Panc1 (cell line): ENCODE measurements at regions not wholly inside any gene's neighbourhood (a gene's known extent, or its start where the extent isn't known, plus 50 kb on each side); places are given as distances from the start of the nearest gene placed in this dataset.

ENCODE experiments used
- ATAC-seq: fragments of 200-7000 bp; cut with Tn5 transposase; 2 replicates; pipeline ENCODE4 v1.9.1; 2020; ENCODE audit warnings: mild to moderate bottlenecking, moderate library complexity
- BruUV-seq: library from RNA; stranded (reverse); fragments of 400-500 nt; replicated peaks from 2 replicates; lab custom pipeline; 2021; lab: Mats Ljungman, UMichigan
- CTCF ChIA-PET: fragments of 300-600 bp; sonication (Branson Sonifier 250); formaldehyde crosslinking; loops from one replicate; lab custom pipeline; 2022; ENCODE audit warnings: antibody characterized with exemption; lab: Charles Lee
- POLR2A ChIA-PET: fragments of 300-600 bp; sonication (Branson Sonifier 250); formaldehyde crosslinking; loops from one replicate; lab custom pipeline; 2022; ENCODE audit warnings: antibody characterized with exemption; lab: Charles Lee
- DNase-seq: peaks from one replicate; pipeline ENCODE4 v3.0.0-alpha.2; 2010; ENCODE audit warnings: low read depth, low spot score
- H3K27ac ChIP-seq: 2 replicates; pipeline ENCODE4 v1.5.1; 2011; ENCODE audit warnings: mild to moderate bottlenecking, low read length, inconsistent platforms
- H3K27me3 ChIP-seq: fragments of 200-500 bp; sonication (Bioruptor generic); 2 replicates; pipeline ENCODE4 v1.6.0; 2014; ENCODE audit warnings: low read length, inconsistent platforms; ENCODE audit not compliant: control insufficient read depth, insufficient read depth
- H3K36me3 ChIP-seq: fragments of 200-500 bp; sonication (Bioruptor generic); 2 replicates; pipeline ENCODE4 v1.5.1; 2014; ENCODE audit warnings: inconsistent platforms, mild to moderate bottlenecking, low read length, moderate library complexity; ENCODE audit not compliant: control insufficient read depth, insufficient read depth
- H3K4me1 ChIP-seq: 2 replicates; pipeline ENCODE4 v1.5.1; 2011; ENCODE audit warnings: inconsistent platforms, mild to moderate bottlenecking, low read length, moderate library complexity; ENCODE audit not compliant: control insufficient read depth, insufficient read depth
- H3K4me3 ChIP-seq, 2 experiments: 2 replicates each; pipeline ENCODE4 v1.5.1; 2011 to 2012; ENCODE audit warnings: low read depth in 2 of 2, low read length in 2 of 2, mild to moderate bottlenecking in 2 of 2, inconsistent platforms in 1 of 2, moderate library complexity in 1 of 2
- H3K9me3 ChIP-seq: fragments of 200-500 bp; sonication (Bioruptor generic); 2 replicates; pipeline ENCODE4 v1.5.1; 2014; ENCODE audit warnings: low read depth, mild to moderate bottlenecking, inconsistent platforms, low read length, moderate library complexity; ENCODE audit not compliant: control insufficient read depth, insufficient read depth
- CTCF ChIP-seq: fragments of 450-650 bp; IDR thresholded peaks from 2 replicates; pipeline ENCODE4 v1.5.1; 2017; ENCODE audit warnings: mild to moderate bottlenecking
- POLR2AphosphoS5 ChIP-seq: IDR thresholded peaks from 2 replicates; pipeline ENCODE4 v1.6.1; 2012; ENCODE audit warnings: mild to moderate bottlenecking, low read depth, low read length, moderate library complexity
- REST ChIP-seq, 2 experiments: IDR thresholded peaks; 2 replicates each; pipeline ENCODE4 v1.6.1; 2011 to 2012; ENCODE audit warnings: low read depth in 2 of 2, control low read depth in 1 of 2, low read length in 1 of 2, mild to moderate bottlenecking in 1 of 2, moderate library complexity in 1 of 2; ENCODE audit not compliant: insufficient read depth in 1 of 2
- SIN3A ChIP-seq: IDR thresholded peaks from 2 replicates; pipeline ENCODE4 v1.6.1; 2012; ENCODE audit warnings: low read depth, mild to moderate bottlenecking, low read length, moderate library complexity, borderline replicate concordance; ENCODE audit not compliant: insufficient read depth
- TCF7L2 ChIP-seq: IDR thresholded peaks from 2 replicates; pipeline ENCODE4 v1.6.1; 2011; ENCODE audit warnings: mild to moderate bottlenecking, low read depth, low read length, inconsistent platforms
- in situ Hi-C: cut with HindIII; loops from 2 replicates; pipeline ENCODE4 v1.10.0; 2016; ENCODE audit warnings: low sequenced_read_pairs, low pct_unique_long_range_greater_than_20kb
- intact Hi-C: fragments of 100-400 bp; cut with micrococcal nuclease; formaldehyde crosslinking; loops from one replicate; pipeline ENCODE4 v1.10.0; 2022; ENCODE audit not compliant: unreplicated experiment

GRCh38 chr9:1837453-1838084 is 177.6 kb upstream of the SMARCA2 start:
- CTCF ChIA-PET: no interaction called here
- TF ChIP-seq CTCF (peak; percentile 30; the same call in 1 of the 2 replicates), SIN3A (no peak), POLR2AphosphoS5 (no peak), TCF7L2 (no peak), REST (IDR thresholded peaks at IDR 0.05; ENCODE audit: insufficient read depth in 1 of 2, low read depth in 2 of 2, low read length in 1 of 2) (no peak)

GRCh38 chr9:1839909-1840308 is 175.2 kb upstream of the SMARCA2 start:
- in situ Hi-C loops: no loop called here

More at GRCh38 chr9:1837453-1838084, 177.6 kb upstream of the SMARCA2 start:
- intact Hi-C loops: no loop called here
- in situ Hi-C loops: no loop called here
- Histone ChIP-seq H3K27me3 (no peaks in the 10 kb centered on the region), H3K9me3 (no peaks in the 10 kb centered on the region), H3K27ac (no peak overlapping the region), H3K36me3 (no peaks in the 10 kb centered on the region), H3K4me3 (no peak overlapping the region), H3K4me1 (no peaks in the 10 kb centered on the region)
- DNase-seq (peak; percentile 18), ATAC-seq (no peak)
- POLR2A ChIA-PET: no interaction called here
- no TSS peak for BruUV-seq

More at GRCh38 chr9:1839909-1840308, 175.2 kb upstream of the SMARCA2 start:
- ChIA-PET CTCF (no interaction called here), POLR2A (no interaction called here)
- H3K27ac ChIP-seq: no peak overlapping the region
- ATAC-seq: no peak
- H3K9me3 ChIP-seq: no peaks in the 10 kb centered on the region
- no peak for DNase-seq
- intact Hi-C loops: no loop called here
- TF ChIP-seq REST (IDR thresholded peaks at IDR 0.05; ENCODE audit: insufficient read depth in 1 of 2, low read depth in 2 of 2, low read length in 1 of 2) (no peak), TCF7L2 (no peak), SIN3A (no peak), CTCF (no peak), POLR2AphosphoS5 (no peak)
- H3K4me1 ChIP-seq: no peaks in the 10 kb centered on the region
- no peaks in the 10 kb centered on the region for H3K27me3 ChIP-seq
- H3K4me3 ChIP-seq: no peak overlapping the region
- no peaks in the 10 kb centered on the region for H3K36me3 ChIP-seq
- BruUV-seq: no TSS peak
